ENCODE measurements at regions not wholly inside any gene's neighbourhood (a gene's known extent, or its start where the extent isn't known, plus 50 kb on each side); places are given as distances from the start of the nearest gene placed in this dataset.

- TF ChIP-seq ZNF274 (IDR thresholded peaks at IDR 0.05; ENCODE audit: low read depth, low read length) (no peak), YY1 (IDR thresholded peaks at IDR 0.05; ENCODE audit: insufficient read depth, insufficient read length) (no peak), SUZ12 (IDR thresholded peaks at IDR 0.05; ENCODE audit: extremely low read depth, insufficient read depth, insufficient read length) (no peak)
Observed at GRCh38 chr10:37671802-37672201, 185.6 kb downstream of the ZNF248 start.

Measured in NT2/D1 (cell line).